ENCODE measurements at regions not wholly inside any gene's neighbourhood (a gene's known extent, or its start where the extent isn't known, plus 50 kb on each side); places are given as distances from the start of the nearest gene placed in this dataset.

GRCh38 chr12:4054630-4055029 is 181.4 kb upstream of the PARP11 start:
- H3K4me3 ChIP-seq (ENCODE audit: low read depth, low read length) = no peak overlapping the region
- H2BK5ac ChIP-seq (ENCODE audit: low read depth, low read length, poor library complexity) = no peak overlapping the region
- DNase-seq = no peak
- no peak overlapping the region for H3K14ac ChIP-seq (ENCODE audit: low read length)
- H3K4me2 ChIP-seq (ENCODE audit: low read length) = no peak overlapping the region
- no peak overlapping the region for H4K12ac ChIP-seq (ENCODE audit: low read depth, low read length)
- H4K91ac ChIP-seq (ENCODE audit: low read depth, low read length) = no peak overlapping the region
- H3K36me3 ChIP-seq (ENCODE audit: control insufficient read depth in 1 of 2, insufficient read depth in 2 of 2, low read length in 2 of 2) = no peaks in the 10 kb centered on the region
- no peak overlapping the region for H3K9ac ChIP-seq (ENCODE audit: low read length)
- no peak overlapping the region for H2AK5ac ChIP-seq (ENCODE audit: low read length)
- H3K79me2 ChIP-seq (ENCODE audit: control insufficient read depth, insufficient read depth, low read length, poor library complexity) = no peaks in the 10 kb centered on the region
- no peaks in the 10 kb centered on the region for H3K27me3 ChIP-seq (ENCODE audit: insufficient read depth, low read length)
- H2BK120ac ChIP-seq (ENCODE audit: insufficient read depth, low read length, poor library complexity) = no peak overlapping the region
- no peak overlapping the region for H2AFZ ChIP-seq (ENCODE audit: insufficient read depth, low read length, poor library complexity)
- H3K4me1 ChIP-seq (ENCODE audit: control insufficient read depth in 1 of 2, insufficient read depth in 2 of 2, low read length in 2 of 2) = no peaks in the 10 kb centered on the region
- no peak overlapping the region for H3K4ac ChIP-seq (ENCODE audit: low read depth, low read length)
- H3K9me3 ChIP-seq (ENCODE audit: insufficient read depth, low read depth, low read length) = no peaks in the 10 kb centered on the region
- H4K8ac ChIP-seq (ENCODE audit: low read depth, low read length) = no peak overlapping the region
- H2BK12ac ChIP-seq (ENCODE audit: low read length) = no peak overlapping the region
- no CpG with 5 or more reads among the region's 2 CpGs for WGBS (ENCODE audit: extremely low coverage, insufficient coverage, insufficient read length)
- H3K23ac ChIP-seq (ENCODE audit: low read length) = no peak overlapping the region
- H3K18ac ChIP-seq (ENCODE audit: low read length) = no peak overlapping the region
- no peaks in the 10 kb centered on the region for H3K79me1 ChIP-seq (ENCODE audit: low read length)
- no peak overlapping the region for H3K27ac ChIP-seq (ENCODE audit: low read depth, low read length)

GRCh38 chr12:4052691-4053090 is 179.5 kb upstream of the PARP11 start:
- Histone ChIP-seq H2BK120ac (ENCODE audit: insufficient read depth, low read length, poor library complexity) (no peak overlapping the region), H2AK5ac (ENCODE audit: low read length) (no peak overlapping the region), H3K9me3 (ENCODE audit: insufficient read depth, low read depth, low read length) (no peaks in the 10 kb centered on the region), H3K9ac (ENCODE audit: low read length) (no peak overlapping the region), H3K79me1 (ENCODE audit: low read length) (no peaks in the 10 kb centered on the region), H3K36me3 (ENCODE audit: control insufficient read depth in 1 of 2, insufficient read depth in 2 of 2, low read length in 2 of 2) (no peaks in the 10 kb centered on the region), H3K27ac (ENCODE audit: low read depth, low read length) (no peak overlapping the region), H2BK12ac (ENCODE audit: low read length) (no peak overlapping the region), H3K14ac (ENCODE audit: low read length) (no peak overlapping the region), H3K23ac (ENCODE audit: low read length) (no peak overlapping the region), H2AFZ (ENCODE audit: insufficient read depth, low read length, poor library complexity) (no peak overlapping the region), H3K79me2 (ENCODE audit: control insufficient read depth, insufficient read depth, low read length, poor library complexity) (no peaks in the 10 kb centered on the region), H3K4ac (ENCODE audit: low read depth, low read length) (no peak overlapping the region), H3K4me3 (ENCODE audit: low read depth, low read length) (no peak overlapping the region), H4K91ac (ENCODE audit: low read depth, low read length) (no peak overlapping the region), H3K4me2 (ENCODE audit: low read length) (no peak overlapping the region), H3K27me3 (ENCODE audit: insufficient read depth, low read length) (no peaks in the 10 kb centered on the region), H3K18ac (ENCODE audit: low read length) (no peak overlapping the region), H3K4me1 (ENCODE audit: control insufficient read depth in 1 of 2, insufficient read depth in 2 of 2, low read length in 2 of 2) (no peaks in the 10 kb centered on the region), H2BK5ac (ENCODE audit: low read depth, low read length, poor library complexity) (no peak overlapping the region), H4K8ac (ENCODE audit: low read depth, low read length) (no peak overlapping the region), H4K12ac (ENCODE audit: low read depth, low read length) (no peak overlapping the region)
- no peak for DNase-seq
- WGBS (ENCODE audit: extremely low coverage, insufficient coverage, insufficient read length) = no CpG with 5 or more reads among the region's 3 CpGs

- Histone ChIP-seq H2BK12ac (ENCODE audit: low read length) (no peak overlapping the region), H3K36me3 (ENCODE audit: control insufficient read depth in 1 of 2, insufficient read depth in 2 of 2, low read length in 2 of 2) (no peaks in the 10 kb centered on the region), H3K79me2 (ENCODE audit: control insufficient read depth, insufficient read depth, low read length, poor library complexity) (no peaks in the 10 kb centered on the region), H3K18ac (ENCODE audit: low read length) (no peak overlapping the region), H2BK120ac (ENCODE audit: insufficient read depth, low read length, poor library complexity) (no peak overlapping the region), H3K4me1 (ENCODE audit: control insufficient read depth in 1 of 2, insufficient read depth in 2 of 2, low read length in 2 of 2) (no peaks in the 10 kb centered on the region), H4K91ac (ENCODE audit: low read depth, low read length) (no peak overlapping the region), H4K12ac (ENCODE audit: low read depth, low read length) (no peak overlapping the region), H2AK5ac (ENCODE audit: low read length) (no peak overlapping the region), H3K9me3 (ENCODE audit: insufficient read depth, low read depth, low read length) (no peaks in the 10 kb centered on the region), H3K4me2 (ENCODE audit: low read length) (no peak overlapping the region), H3K4me3 (ENCODE audit: low read depth, low read length) (no peak overlapping the region), H3K27ac (ENCODE audit: low read depth, low read length) (no peak overlapping the region), H2BK5ac (ENCODE audit: low read depth, low read length, poor library complexity) (no peak overlapping the region), H3K4ac (ENCODE audit: low read depth, low read length) (no peak overlapping the region), H2AFZ (ENCODE audit: insufficient read depth, low read length, poor library complexity) (no peak overlapping the region), H4K8ac (ENCODE audit: low read depth, low read length) (no peak overlapping the region), H3K79me1 (ENCODE audit: low read length) (no peaks in the 10 kb centered on the region), H3K14ac (ENCODE audit: low read length) (no peak overlapping the region), H3K27me3 (ENCODE audit: insufficient read depth, low read length) (no peaks in the 10 kb centered on the region), H3K9ac (ENCODE audit: low read length) (no peak overlapping the region), H3K23ac (ENCODE audit: low read length) (no peak overlapping the region)
- no CpG with 5 or more reads among the region's 1 CpG for WGBS (ENCODE audit: extremely low coverage, insufficient coverage, insufficient read length)
- no peak for DNase-seq
Measured at GRCh38 chr12:4051596-4051995, 178.4 kb upstream of the PARP11 start.

- Histone ChIP-seq H3K9ac (ENCODE audit: low read length) (no peak overlapping the region), H3K4me2 (ENCODE audit: low read length) (no peak overlapping the region), H3K18ac (ENCODE audit: low read length) (no peak overlapping the region), H3K23ac (ENCODE audit: low read length) (no peak overlapping the region), H3K4ac (ENCODE audit: low read depth, low read length) (no peak overlapping the region), H4K91ac (ENCODE audit: low read depth, low read length) (no peak overlapping the region), H3K9me3 (ENCODE audit: insufficient read depth, low read depth, low read length) (no peaks in the 10 kb centered on the region), H4K12ac (ENCODE audit: low read depth, low read length) (no peak overlapping the region), H2AFZ (ENCODE audit: insufficient read depth, low read length, poor library complexity) (no peak overlapping the region), H3K4me3 (ENCODE audit: low read depth, low read length) (no peak overlapping the region), H3K79me1 (ENCODE audit: low read length) (no peaks in the 10 kb centered on the region), H2BK12ac (ENCODE audit: low read length) (no peak overlapping the region), H4K8ac (ENCODE audit: low read depth, low read length) (no peak overlapping the region), H3K27ac (ENCODE audit: low read depth, low read length) (no peak overlapping the region), H3K14ac (ENCODE audit: low read length) (no peak overlapping the region), H3K27me3 (ENCODE audit: insufficient read depth, low read length) (no peaks in the 10 kb centered on the region), H3K4me1 (ENCODE audit: control insufficient read depth in 1 of 2, insufficient read depth in 2 of 2, low read length in 2 of 2) (no peaks in the 10 kb centered on the region), H2BK5ac (ENCODE audit: low read depth, low read length, poor library complexity) (no peak overlapping the region), H2BK120ac (ENCODE audit: insufficient read depth, low read length, poor library complexity) (no peak overlapping the region), H3K79me2 (ENCODE audit: control insufficient read depth, insufficient read depth, low read length, poor library complexity) (no peaks in the 10 kb centered on the region), H3K36me3 (ENCODE audit: control insufficient read depth in 1 of 2, insufficient read depth in 2 of 2, low read length in 2 of 2) (no peaks in the 10 kb centered on the region), H2AK5ac (ENCODE audit: low read length) (no peak overlapping the region)
- WGBS (ENCODE audit: extremely low coverage, insufficient coverage, insufficient read length) = no CpG with 5 or more reads among the region's 3 CpGs
- no peak for DNase-seq
Measured at GRCh38 chr12:4050340-4050739, 177.1 kb upstream of the PARP11 start.
